UCSD-AML1 (cell line): ENCODE measurements at regions not wholly inside any gene's neighbourhood (a gene's known extent, or its start where the extent isn't known, plus 50 kb on each side); places are given as distances from the start of the nearest gene placed in this dataset.
A peak's percentile ranks its signal among the peaks of the same experiment; 100 is the strongest.
"Not testable (repeated sequence)": the region's sequence is repeated elsewhere in the genome, so short reads cannot be mapped to it uniquely, and the experiment has no call there.

Source experiments
- DNase-seq: peaks from one replicate; lab custom pipeline; 2025; ENCODE audit not compliant: unreplicated experiment; lab: John Stamatoyannopoulos, UW

GRCh38 chr11:29184939-29185890 is 831.6 kb downstream of the KCNA4 start:
- no peak for DNase-seq

- no peak for DNase-seq
These were observed 833.5 kb downstream of the KCNA4 start for GRCh38 chr11:29183301-29183700.

- DNase-seq, result no peak
These were observed 843.2 kb downstream of the KCNA4 start for GRCh38 chr11:29173660-29174062.

GRCh38 chr11:29171360-29171950 is 845.4 kb downstream of the KCNA4 start:
- DNase-seq, result no peak

GRCh38 chr11:29166306-29166705 is 850.5 kb downstream of the KCNA4 start:
- no peak for DNase-seq

- DNase-seq, result no peak
These were observed 853.6 kb downstream of the KCNA4 start for GRCh38 chr11:29163231-29163630.

- no peak for DNase-seq
These were observed 854.3 kb downstream of the KCNA4 start for GRCh38 chr11:29162491-29162890.

GRCh38 chr11:29161191-29161590 is 855.6 kb downstream of the KCNA4 start:
- no peak for DNase-seq

- peak; percentile 14 for DNase-seq
These were observed 857.0 kb downstream of the KCNA4 start for GRCh38 chr11:29159552-29160465.

- no peak for DNase-seq
These were observed 863.8 kb downstream of the KCNA4 start for GRCh38 chr11:29153078-29153477.

- DNase-seq, result not testable (repeated sequence)
These were observed 874.3 kb downstream of the KCNA4 start for GRCh38 chr11:29142573-29142972.

- no peak for DNase-seq
These were observed 881.3 kb downstream of the KCNA4 start for GRCh38 chr11:29135504-29135903.

GRCh38 chr11:29131055-29131454 is 885.8 kb downstream of the KCNA4 start:
- no peak for DNase-seq

- DNase-seq, result no peak
These were observed 887.0 kb downstream of the KCNA4 start for GRCh38 chr11:29129844-29130243.

GRCh38 chr11:29127461-29127860 is 889.4 kb downstream of the KCNA4 start:
- DNase-seq, result no peak

- DNase-seq, result no peak
These were observed 891.2 kb downstream of the KCNA4 start for GRCh38 chr11:29125606-29126005.

- no peak for DNase-seq
These were observed 892.4 kb downstream of the KCNA4 start for GRCh38 chr11:29124470-29124869.

GRCh38 chr11:29119707-29120618 is 896.9 kb downstream of the KCNA4 start:
- DNase-seq, result no peak

GRCh38 chr11:29119116-29119515 is 897.7 kb downstream of the KCNA4 start:
- no peak for DNase-seq

GRCh38 chr11:29100967-29101366 is 915.9 kb downstream of the KCNA4 start:
- no peak for DNase-seq
